Stimulated activated CD4-positive, alpha-beta T cell treated with anti-CD3 and anti-CD28 coated beads, Interleukin-1b, Interleukin-23, amount 100 ng/mL, for 48 hours (primary cell): ENCODE measurements at regions not wholly inside any gene's neighbourhood (a gene's known extent, or its start where the extent isn't known, plus 50 kb on each side); places are given as distances from the start of the nearest gene placed in this dataset.
"Not testable (repeated sequence)": the region's sequence is repeated elsewhere in the genome, so short reads cannot be mapped to it uniquely, and the experiment has no call there.

Source experiments
- DNase-seq: peaks from one replicate; pipeline ENCODE4 v3.0.0-alpha.2; 2020

DNA sequence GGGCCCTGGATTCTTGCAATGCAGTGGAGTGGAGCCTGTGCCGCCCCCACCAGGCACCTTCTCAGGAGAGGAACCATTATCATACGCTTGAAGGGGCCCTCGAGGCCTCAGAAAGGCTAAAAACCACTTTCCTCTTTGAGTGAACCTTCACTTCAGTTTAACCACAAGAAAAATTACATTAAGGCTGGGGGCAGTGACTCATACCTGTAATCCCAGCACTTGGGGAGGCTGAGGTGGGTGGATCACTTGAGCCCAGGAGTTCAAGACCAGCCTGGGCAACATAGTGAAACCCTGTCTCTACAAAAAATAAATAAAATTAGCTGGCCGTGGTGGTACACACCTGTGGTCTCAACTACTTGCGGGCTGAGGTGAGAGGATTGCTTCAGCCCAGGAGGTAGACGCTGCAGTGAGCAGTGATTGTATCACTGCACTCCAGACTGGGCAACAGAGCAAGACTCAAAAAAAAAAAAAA is 165.8 kb upstream of the GRK3 start:
- peak; percentile 54 for DNase-seq

DNA sequence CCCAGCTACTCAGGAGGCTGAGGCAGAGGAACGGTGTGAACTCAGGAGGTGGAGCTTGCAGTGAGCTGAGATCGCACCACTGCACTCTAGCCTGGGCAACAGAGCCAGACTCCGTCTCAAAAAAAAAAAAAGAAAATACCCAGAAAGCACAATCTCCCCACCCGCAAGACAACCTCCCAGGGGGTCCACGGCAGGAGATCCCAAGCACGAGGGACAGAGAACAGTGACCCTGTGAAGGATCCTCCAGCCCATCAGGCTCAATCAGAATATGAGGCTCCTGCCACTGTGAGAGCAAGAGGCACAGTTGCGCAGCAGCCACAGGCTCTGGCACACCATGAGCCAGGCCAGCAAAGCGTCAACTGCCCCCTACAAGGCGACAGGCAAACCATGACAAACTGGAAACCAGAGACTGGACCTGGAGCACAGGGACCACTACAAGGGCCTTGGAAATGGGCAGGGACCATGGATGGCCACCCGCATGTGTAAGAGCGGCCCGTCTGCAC is 164.8 kb upstream of the GRK3 start:
- DNase-seq: no peak

DNA sequence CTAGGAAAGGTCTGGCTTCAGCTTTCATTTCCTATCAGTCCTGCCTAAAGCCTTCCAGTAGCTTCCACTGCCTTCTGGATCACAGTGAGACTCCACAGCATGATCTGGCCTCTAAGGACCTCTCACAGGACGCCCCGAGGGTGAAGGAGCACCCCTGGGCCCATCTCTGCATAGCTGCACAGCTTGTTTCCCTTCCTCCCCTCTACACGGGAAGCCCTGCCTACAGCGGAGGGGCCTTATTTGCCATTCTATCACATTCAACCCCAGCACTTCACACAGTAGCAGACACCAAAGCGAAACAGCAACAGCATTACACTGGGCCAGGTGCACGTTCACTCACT is 162.3 kb upstream of the GRK3 start:
- no peak for DNase-seq

GRCh38 chr22:25402501-25403283 is 161.8 kb upstream of the GRK3 start:
- DNase-seq: no peak

DNA sequence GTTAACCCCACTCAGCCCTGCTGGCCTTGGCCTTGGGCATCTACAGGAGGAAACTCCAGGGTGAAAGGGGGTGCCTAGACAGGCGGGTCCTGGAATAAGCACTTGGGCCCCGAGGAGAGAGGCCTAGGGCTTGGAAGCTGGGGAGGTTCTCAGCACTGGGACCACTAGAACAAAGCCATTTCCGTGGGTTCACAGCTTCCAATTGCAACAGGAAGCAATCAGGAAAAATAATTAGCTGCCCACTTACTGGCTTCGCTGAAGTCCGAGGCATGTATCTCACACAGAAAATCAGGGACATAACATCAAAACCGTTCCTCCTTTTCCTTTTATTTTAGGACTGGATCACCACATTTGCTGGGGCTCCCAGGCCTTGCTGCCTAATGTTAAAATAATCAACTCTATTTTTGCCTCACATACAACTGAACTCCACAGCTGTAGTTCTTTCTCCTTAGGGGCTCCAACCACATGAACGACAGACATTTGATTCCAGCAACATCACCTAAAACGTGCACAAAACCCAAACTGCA is 161.1 kb upstream of the GRK3 start:
- DNase-seq: no peak

GRCh38 chr22:25403811-25404471 is 160.5 kb upstream of the GRK3 start:
- DNase-seq: no peak

DNA sequence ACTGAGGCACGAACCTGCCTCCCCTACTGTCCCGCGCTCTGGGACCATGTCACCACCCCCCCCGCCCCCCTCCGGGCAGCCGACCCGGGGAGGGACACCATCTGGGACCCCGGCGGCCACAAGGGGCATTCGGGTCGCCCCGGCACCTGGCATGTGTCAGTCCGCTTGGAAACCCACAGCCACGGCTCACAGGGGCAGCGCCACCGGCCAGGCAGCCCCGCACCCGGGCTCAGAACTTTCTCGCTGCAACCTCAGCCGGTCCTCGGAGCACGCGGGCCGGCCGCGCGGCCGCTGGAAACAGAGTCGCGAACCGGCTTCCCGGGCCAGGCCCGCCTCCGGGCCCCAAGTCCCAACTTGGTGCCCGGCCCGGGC is 159.9 kb upstream of the GRK3 start:
- no peak for DNase-seq

DNA sequence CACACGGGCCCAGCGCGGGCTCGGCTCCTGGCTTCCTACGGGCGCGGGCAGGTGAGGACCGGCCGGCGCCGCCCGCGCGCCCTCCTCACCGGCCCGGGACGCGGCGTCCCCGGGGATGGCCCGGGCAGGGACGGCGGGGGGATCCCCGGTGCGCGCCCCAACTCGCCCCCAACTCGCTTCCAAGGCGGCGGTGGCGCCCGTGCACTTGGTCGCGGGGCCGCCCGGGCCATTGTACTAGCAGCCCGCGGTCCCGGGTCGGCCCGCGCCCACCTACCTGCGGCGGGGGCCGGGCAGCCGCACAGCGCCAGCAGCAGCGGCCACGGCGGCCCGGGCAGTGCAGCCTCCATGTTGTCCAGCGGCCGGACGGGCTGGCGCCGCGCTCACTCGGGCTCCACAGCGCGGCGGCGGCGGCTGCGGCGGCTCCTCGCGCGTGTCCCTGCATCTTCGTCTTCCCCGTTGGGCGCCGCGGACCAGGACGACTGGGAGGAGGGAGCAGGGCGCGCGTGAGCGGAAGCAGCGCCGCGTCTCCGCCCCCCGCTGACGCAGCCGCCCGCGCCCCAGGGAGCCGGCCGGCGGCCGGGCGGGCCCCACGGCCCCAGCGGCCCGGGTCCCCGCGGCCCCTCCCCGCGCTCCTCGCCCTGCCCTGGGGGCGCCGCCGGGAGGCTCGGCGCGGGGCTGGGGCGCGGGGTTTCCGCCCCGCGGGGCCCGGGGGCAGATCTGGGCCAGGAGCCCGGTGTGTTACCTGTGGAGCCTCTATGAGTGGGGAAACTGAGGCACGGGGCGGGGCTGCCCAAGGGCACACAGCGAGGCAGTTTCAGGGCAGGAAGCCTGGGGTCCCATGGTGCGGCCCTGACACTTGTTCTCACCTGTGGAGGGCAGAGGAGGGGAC is 159.3 kb upstream of the GRK3 start:
- peak; percentile 61 for DNase-seq

DNA sequence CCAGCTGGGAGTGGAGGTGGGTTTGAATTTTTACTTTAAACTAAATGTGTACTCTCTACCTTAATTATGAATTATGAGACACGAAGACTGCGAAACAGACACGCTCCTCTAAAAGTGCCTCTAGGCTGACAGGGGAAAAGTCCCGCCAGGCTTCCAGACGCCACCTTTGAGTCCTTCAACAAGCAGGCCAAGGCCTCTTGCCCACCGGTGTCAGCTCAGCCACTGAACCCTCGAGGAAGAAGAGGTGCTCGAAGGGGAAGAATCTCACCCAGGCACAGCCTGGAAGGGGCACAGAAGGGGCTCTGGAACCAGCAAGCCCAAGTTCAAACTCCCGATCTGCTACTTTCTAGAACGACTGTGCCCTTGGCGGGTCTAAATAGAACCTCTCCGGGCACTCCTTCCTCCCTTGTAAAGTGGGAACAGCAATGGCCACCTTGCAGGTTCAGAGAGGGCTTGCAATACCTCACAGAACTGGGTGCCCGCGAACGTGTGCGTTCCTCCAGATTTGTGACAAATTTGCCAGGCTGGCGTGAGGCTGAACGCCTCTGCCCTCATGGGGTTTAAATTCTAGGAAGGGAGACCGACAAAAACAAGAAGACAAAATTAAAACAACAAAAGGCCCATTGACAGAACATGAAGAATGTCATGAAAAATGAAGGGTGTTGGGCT is 158.5 kb upstream of the GRK3 start:
- DNase-seq: no peak

DNA sequence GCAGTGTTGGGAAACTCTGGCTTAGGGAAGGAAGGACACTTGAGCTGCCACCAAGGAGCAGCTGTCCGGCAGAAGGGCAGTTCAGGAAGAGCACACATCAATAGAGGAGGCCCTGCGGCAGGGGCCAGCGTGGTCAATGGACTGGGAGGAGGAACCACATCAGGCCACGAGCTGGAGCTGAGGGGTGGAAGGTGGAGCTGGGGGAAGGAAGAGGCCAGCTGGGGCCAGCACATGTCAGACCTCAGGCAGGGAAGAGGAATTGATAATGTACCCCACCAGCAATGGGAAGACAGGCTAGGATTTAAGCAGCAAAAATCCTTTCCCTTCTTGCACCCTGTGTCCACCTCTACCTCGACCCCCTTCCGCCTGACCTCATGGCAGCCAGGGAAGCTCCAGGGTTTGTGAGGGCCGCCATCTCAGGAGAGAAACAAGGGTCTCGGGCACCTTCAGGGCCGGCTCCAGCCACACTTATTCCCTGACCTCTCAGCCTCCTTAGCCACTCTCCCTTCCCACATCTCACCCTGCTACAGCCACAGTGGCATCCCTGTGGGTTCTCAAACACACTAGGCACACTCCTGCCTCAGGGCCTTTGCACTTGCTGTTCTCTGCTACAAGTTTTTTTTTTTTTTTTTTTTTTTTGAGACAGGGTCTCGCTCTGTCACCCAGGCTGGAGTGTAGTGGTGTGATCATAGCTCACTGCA is 157.8 kb upstream of the GRK3 start:
- no peak for DNase-seq

DNA sequence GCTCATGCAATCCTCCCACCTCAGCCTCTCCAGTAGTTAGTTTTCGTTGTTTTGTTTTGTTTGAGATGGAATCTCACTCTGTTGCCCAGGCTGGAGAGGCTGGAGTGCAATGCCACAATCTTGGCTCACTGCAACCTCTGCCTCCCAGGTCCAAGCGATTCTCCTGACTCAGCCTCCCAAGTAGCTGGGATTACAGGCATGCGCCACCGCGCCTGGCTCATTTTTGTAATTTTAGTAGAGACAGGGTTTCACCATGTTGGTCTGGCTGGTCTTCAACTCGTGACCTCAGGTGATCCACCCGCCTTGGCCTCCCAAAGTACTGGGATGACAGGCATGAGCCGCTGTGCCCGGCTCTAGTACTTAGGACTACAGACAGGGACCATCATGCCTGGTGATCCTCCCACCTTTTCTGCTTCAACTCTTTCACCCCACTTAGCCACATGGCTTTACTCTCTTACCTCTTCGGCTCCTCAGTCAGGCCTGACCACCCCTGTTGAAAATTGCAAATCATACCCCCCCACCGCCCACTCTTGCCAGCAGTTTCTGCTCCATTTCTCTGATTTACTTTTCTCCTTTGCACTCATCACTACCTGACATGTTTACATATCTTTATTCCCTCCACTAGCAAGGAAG is 157.1 kb upstream of the GRK3 start:
- no peak for DNase-seq

GRCh38 chr22:25407859-25408229 is 156.6 kb upstream of the GRK3 start:
- no peak for DNase-seq

- no peak for DNase-seq
Measured at GRCh38 chr22:25409240-25409639, 155.2 kb upstream of the GRK3 start.

- DNase-seq: no peak
Measured at GRCh38 chr22:25410849-25411248, 153.6 kb upstream of the GRK3 start.

DNA sequence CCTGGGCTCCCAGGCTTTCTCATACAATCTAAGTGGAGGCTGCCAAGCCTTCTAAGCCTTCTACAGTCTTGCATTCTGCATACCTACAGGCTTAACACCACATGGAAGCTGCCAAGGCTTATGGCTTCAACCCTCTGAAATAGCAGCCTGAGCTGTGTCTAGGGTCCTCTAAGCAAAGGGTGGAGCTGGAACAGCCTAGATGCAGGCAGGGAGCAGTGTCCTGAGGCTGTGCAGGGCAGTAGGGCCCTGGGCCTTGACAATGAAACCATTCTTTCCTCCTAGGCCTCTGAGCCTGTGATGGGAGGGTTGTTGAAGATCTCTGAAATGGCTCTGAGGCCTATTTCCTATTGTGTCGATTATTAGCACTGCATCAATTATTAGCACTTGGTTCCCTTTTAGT is 150.9 kb upstream of the GRK3 start:
- DNase-seq: no peak

DNA sequence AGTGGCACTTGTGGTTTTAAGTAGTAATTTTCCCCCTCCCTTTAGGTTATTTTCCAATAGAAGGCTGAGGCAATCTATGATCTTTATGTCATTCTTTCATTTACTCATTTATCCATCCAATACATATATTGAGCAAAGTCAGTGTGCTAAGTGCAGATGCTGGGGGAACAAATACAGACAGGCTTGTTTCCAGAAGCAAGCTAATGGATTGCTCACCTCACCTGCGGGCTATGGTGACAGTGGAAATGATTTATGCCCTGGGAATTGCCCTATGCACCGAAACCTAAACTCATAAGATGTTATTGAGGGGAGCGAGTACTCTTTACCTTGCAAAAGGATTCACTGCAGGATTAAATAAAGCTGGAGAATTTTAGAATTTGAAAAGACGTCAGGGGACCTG is 148.7 kb upstream of the GRK3 start:
- not testable (repeated sequence) for DNase-seq

DNA sequence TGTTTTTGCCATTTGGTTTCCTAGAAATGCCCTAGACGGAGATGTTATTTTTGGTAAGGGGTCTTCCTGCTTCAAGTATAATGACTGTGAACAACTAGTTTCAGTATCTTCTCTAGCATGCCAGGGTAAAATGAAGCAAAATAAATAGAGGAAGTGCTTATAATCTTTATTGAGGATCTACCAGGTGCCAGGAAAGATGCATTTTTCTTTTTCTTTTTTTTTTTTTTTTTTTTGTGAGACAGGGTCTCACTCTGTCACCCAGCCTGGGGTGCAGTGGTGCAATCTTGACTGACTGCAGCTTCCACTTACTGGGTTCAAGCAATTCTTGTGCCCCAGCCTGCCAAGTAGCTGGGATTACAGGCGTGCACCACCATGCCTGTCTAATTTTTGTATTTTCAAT is 146.6 kb upstream of the GRK3 start:
- DNase-seq: not testable (repeated sequence)

DNA sequence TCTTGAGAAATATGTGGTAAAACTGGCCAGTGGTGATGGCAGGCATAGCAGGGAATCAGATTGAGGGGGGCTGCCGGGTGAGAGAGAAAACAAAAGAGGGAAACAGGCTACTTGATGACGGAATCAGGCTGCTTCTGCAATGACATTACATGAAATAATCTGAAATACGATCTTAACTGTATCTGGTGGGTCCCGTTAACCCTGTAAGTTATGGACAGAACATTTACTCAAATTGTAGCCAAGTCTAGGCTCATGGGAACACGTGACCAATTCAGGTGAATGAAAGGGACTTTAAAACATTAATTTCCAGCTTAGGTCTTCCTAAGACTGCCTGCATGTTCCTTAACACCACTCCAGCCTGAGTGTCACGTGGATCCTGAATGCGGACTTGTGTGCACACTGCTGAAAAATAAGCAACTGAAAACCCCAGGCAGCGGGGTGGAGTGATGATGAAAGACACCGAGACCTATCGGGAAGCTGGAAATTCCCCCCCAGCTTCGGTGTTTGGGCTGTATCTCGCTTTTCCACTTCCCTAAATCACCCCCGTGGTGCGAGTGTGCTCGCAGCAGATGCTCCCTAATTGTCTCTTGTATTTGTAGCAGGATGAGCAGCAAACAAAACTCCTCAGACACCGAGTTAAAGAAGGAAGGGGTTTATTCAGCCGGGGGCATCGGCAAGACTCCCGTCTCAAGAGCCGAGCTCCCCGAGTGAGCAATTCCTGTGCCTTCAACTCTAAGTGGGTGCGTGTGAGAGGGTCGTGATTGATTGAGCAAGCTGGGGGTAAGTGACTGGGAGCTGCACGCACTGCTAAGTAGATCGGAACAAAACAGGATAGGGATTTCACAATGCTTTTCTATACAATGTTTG is 145.0 kb upstream of the GRK3 start:
- no peak for DNase-seq

DNA sequence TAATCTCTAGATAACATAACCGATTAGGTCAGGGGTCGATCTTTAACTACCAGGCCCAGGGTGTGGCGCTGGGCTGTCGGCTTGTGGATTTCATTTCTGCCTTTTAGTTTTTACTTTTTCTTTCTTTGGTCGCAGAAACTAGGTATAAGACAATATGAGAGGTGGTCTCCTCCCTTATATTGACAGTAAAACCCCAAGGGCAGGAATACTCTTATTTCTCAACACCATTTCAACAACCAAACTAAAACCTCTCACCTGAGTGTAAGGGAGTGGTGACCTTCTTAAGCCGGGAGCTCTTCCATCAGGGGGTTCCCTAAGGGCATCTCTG is 144.4 kb upstream of the GRK3 start:
- not testable (repeated sequence) for DNase-seq

GRCh38 chr22:25420471-25420924 is 144.0 kb upstream of the GRK3 start:
- no peak for DNase-seq
